Breast epithelium (tissue), 4 donors: ENCODE measurements at regions not wholly inside any gene's neighbourhood (a gene's known extent, or its start where the extent isn't known, plus 50 kb on each side); places are given as distances from the start of the nearest gene placed in this dataset.

ENCODE experiments used
- DNase-seq, 2 donors: peaks; one replicate each; pipeline ENCODE4 v3.0.0-alpha.2; 2019; ENCODE audit warnings: low spot score in 2 of 2
- H3K27ac ChIP-seq, 2 donors: fragments of 200-600 bp; sonication (generic) in 1 of 2; one replicate each; pipeline ENCODE4 v1.5.1; 2016 to 2019; ENCODE audit warnings: mild to moderate bottlenecking in 1 of 2
- H3K27me3 ChIP-seq, 2 donors: fragments of 200-600 bp; sonication (generic) in 1 of 2; one replicate each; pipeline versions ENCODE4 v1.5.1 to v1.6.0; 2017 to 2019; ENCODE audit warnings: control low read depth in 1 of 2, mild to moderate bottlenecking in 1 of 2
- H3K36me3 ChIP-seq: fragments of 200-600 bp; one replicate; pipeline ENCODE4 v1.5.1; 2019
- H3K4me1 ChIP-seq, 2 donors: fragments of 200-600 bp; sonication (generic); one replicate each; pipeline ENCODE4 v1.5.1; 2016 to 2019; ENCODE audit warnings: control low read depth in 1 of 2
- H3K4me3 ChIP-seq, 3 donors: fragments of 200-600 bp; sonication (generic); 1 replicate in 2 of 3; 2 replicates in 1 of 3; pipeline ENCODE4 v1.5.1; 2016 to 2019; ENCODE audit warnings: mild to moderate bottlenecking in 3 of 3, moderate library complexity in 2 of 3
- H3K9me3 ChIP-seq, 2 donors: fragments of 200-600 bp; sonication (generic) in 1 of 2; one replicate each; pipeline ENCODE4 v1.5.1; 2016 to 2019; ENCODE audit warnings: control low read depth in 1 of 2
- CTCF ChIP-seq, 3 donors: fragments of 450-650 bp; IDR thresholded peaks; one replicate each; pipeline ENCODE4 v1.5.1; 2016 to 2017; ENCODE audit warnings: antibody characterized with exemption in 3 of 3, mild to moderate bottlenecking in 3 of 3, moderate library complexity in 3 of 3
- POLR2A ChIP-seq: fragments of 450-650 bp; IDR thresholded peaks from one replicate; pipeline ENCODE4 v1.6.1; 2016; ENCODE audit warnings: antibody characterized with exemption, mild to moderate bottlenecking, moderate library complexity
- POLR2AphosphoS5 ChIP-seq, 3 donors: sonication (generic); formaldehyde crosslinking; IDR thresholded peaks; one replicate each; pipeline ENCODE4 v1.6.1; 2017; ENCODE audit warnings: antibody characterized with exemption in 3 of 3
- intact Hi-C: fragments of 100-400 bp; cut with DNase I; formaldehyde crosslinking; loops from one replicate; pipeline ENCODE4 v1.15.1; 2023; ENCODE audit warnings: low total_unique reads

GRCh38 chr10:33571616-33572015 is 237.1 kb upstream of the NRP1 start:
- no peaks in the 10 kb centered on the region for H3K4me1 ChIP-seq
- no peaks in the 10 kb centered on the region for H3K9me3 ChIP-seq
- no peak for DNase-seq
- H3K27me3 ChIP-seq: no peaks in the 10 kb centered on the region
- intact Hi-C loops: no loop called here
- TF ChIP-seq POLR2A: no peak
- TF ChIP-seq POLR2AphosphoS5 (IDR thresholded peaks at IDR 0.05): no peak
- no peak for TF ChIP-seq CTCF (IDR thresholded peaks at IDR 0.05)
- H3K36me3 ChIP-seq: no peaks in the 10 kb centered on the region
- no peak overlapping the region for H3K4me3 ChIP-seq
- H3K27ac ChIP-seq: no peak overlapping the region

- TF ChIP-seq CTCF (IDR thresholded peaks at IDR 0.05) (no peak), POLR2A (no peak), POLR2AphosphoS5 (IDR thresholded peaks at IDR 0.05) (no peak)
- intact Hi-C loops: no loop called here
- no peaks in the 10 kb centered on the region for H3K27me3 ChIP-seq
- H3K36me3 ChIP-seq: no peaks in the 10 kb centered on the region
- no peak for DNase-seq
- H3K4me3 ChIP-seq: no peak overlapping the region
- H3K9me3 ChIP-seq: no peaks in the 10 kb centered on the region
- no peaks in the 10 kb centered on the region for H3K4me1 ChIP-seq
- no peak overlapping the region for H3K27ac ChIP-seq
These were observed 236.0 kb upstream of the NRP1 start for GRCh38 chr10:33570495-33570894.

- TF ChIP-seq POLR2A (no peak), POLR2AphosphoS5 (IDR thresholded peaks at IDR 0.05) (no peak), CTCF (IDR thresholded peaks at IDR 0.05) (no peak)
- Histone ChIP-seq H3K4me1 (no peaks in the 10 kb centered on the region), H3K9me3 (no peaks in the 10 kb centered on the region), H3K36me3 (no peaks in the 10 kb centered on the region), H3K27me3 (no peaks in the 10 kb centered on the region), H3K27ac (no peak overlapping the region), H3K4me3 (no peak overlapping the region)
- DNase-seq: no peak
- intact Hi-C loops: no loop called here
These were observed 235.2 kb upstream of the NRP1 start for GRCh38 chr10:33569702-33570101.

- Histone ChIP-seq H3K27ac (no peak overlapping the region), H3K36me3 (no peaks in the 10 kb centered on the region), H3K27me3 (no peaks in the 10 kb centered on the region), H3K4me1 (no peaks in the 10 kb centered on the region), H3K9me3 (no peaks in the 10 kb centered on the region), H3K4me3 (no peak overlapping the region)
- no peak for DNase-seq
- intact Hi-C loops: no loop called here
- TF ChIP-seq CTCF (IDR thresholded peaks at IDR 0.05): no peak
- no peak for TF ChIP-seq POLR2AphosphoS5 (IDR thresholded peaks at IDR 0.05)
- no peak for TF ChIP-seq POLR2A
These were observed 232.0 kb upstream of the NRP1 start for GRCh38 chr10:33566426-33566825.

- TF ChIP-seq CTCF (IDR thresholded peaks at IDR 0.05) (no peak), POLR2AphosphoS5 (IDR thresholded peaks at IDR 0.05) (no peak)
- intact Hi-C loops: no loop called here
These were observed 231.5 kb upstream of the NRP1 start for GRCh38 chr10:33566001-33566400.

More at GRCh38 chr10:33566001-33566400, 231.5 kb upstream of the NRP1 start:
- no peaks in the 10 kb centered on the region for H3K27me3 ChIP-seq
- DNase-seq: no peak
- no peak overlapping the region for H3K27ac ChIP-seq
- no peak overlapping the region for H3K4me3 ChIP-seq
- no peaks in the 10 kb centered on the region for H3K4me1 ChIP-seq
- no peaks in the 10 kb centered on the region for H3K9me3 ChIP-seq
- no peaks in the 10 kb centered on the region for H3K36me3 ChIP-seq
